ENCODE measurements at regions not wholly inside any gene's neighbourhood (a gene's known extent, or its start where the extent isn't known, plus 50 kb on each side); places are given as distances from the start of the nearest gene placed in this dataset.
"Not testable (repeated sequence)": the region's sequence is repeated elsewhere in the genome, so short reads cannot be mapped to it uniquely, and the experiment has no call there.

DNA sequence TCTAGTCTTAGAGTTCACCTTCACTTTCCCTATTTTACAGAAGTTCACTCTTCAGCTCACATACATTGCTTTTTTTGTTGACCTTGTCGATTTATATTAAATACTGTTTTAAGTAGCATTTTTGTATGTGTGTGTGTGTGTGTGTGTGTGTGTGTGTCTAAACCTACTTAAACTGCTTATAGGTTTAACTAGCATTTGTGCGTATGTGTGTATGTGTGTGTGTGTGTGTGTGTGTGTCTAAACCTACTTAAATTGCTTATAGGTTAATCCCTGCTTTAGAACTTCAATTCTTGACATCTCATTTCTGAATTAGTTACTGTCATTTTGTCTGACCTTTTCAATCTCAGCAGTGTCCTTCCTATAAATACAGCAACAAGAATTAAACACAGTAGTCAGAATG lies 254.8 kb upstream of the EPHA3 start:
- Mint-ChIP-seq H3K27ac (no peak overlapping the region), H3K27me3 (ENCODE audit: low read depth) (no peaks in the 10 kb centered on the region), H3K36me3 (ENCODE audit: low read depth) (no peaks in the 10 kb centered on the region), H3K9me3 (no peaks in the 10 kb centered on the region), H3K4me1 (no peaks in the 10 kb centered on the region), H3K4me3 (no peak overlapping the region)
- TF ChIP-seq, protein P1, sequence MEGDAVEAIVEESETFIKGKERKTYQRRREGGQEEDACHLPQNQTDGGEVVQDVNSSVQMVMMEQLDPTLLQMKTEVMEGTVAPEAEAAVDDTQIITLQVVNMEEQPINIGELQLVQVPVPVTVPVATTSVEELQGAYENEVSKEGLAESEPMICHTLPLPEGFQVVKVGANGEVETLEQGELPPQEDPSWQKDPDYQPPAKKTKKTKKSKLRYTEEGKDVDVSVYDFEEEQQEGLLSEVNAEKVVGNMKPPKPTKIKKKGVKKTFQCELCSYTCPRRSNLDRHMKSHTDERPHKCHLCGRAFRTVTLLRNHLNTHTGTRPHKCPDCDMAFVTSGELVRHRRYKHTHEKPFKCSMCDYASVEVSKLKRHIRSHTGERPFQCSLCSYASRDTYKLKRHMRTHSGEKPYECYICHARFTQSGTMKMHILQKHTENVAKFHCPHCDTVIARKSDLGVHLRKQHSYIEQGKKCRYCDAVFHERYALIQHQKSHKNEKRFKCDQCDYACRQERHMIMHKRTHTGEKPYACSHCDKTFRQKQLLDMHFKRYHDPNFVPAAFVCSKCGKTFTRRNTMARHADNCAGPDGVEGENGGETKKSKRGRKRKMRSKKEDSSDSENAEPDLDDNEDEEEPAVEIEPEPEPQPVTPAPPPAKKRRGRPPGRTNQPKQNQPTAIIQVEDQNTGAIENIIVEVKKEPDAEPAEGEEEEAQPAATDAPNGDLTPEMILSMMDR (IDR thresholded peaks at IDR 0.05; ENCODE audit: unreplicated experiment in 3 of 3), result no peak

DNA sequence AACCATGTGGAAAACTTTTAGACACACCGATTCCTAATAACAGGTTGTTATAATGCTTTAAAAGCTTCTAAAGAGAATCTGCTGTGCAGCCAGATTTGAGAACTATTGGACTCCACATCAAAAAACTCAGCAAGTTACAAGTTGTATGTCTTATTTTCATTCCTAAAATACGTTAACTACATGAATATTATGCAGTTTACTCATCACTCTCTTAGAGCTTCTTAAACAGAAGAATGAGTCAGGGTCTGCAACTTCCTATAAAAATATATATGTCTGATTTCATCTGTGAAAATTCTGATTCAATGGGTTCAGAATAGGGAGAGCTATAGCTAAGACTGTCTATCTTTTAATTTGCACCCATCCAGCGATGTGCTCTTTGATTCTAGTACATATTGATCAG lies 244.2 kb upstream of the EPHA3 start:
- H3K27ac Mint-ChIP-seq, result no peak overlapping the region
- H3K4me3 Mint-ChIP-seq, result no peak overlapping the region
- no peaks in the 10 kb centered on the region for H3K4me1 Mint-ChIP-seq
- no peaks in the 10 kb centered on the region for H3K9me3 Mint-ChIP-seq
- no peaks in the 10 kb centered on the region for H3K36me3 Mint-ChIP-seq (ENCODE audit: low read depth)
- H3K27me3 Mint-ChIP-seq (ENCODE audit: low read depth), result no peaks in the 10 kb centered on the region
- TF ChIP-seq, protein P1 (IDR thresholded peaks at IDR 0.05; ENCODE audit: unreplicated experiment in 3 of 3), result no peak

- Mint-ChIP-seq H3K4me3 (no peak overlapping the region), H3K27me3 (ENCODE audit: low read depth) (no peaks in the 10 kb centered on the region), H3K36me3 (ENCODE audit: low read depth) (no peaks in the 10 kb centered on the region), H3K27ac (no peak overlapping the region), H3K4me1 (no peaks in the 10 kb centered on the region), H3K9me3 (peaks cover 3% of the 10 kb centered on the region)
- TF ChIP-seq, protein P1 (IDR thresholded peaks at IDR 0.05; ENCODE audit: unreplicated experiment in 3 of 3), result no peak
Observed at GRCh38 chr3:88876724-88877123, 230.7 kb upstream of the EPHA3 start.

GRCh38 chr3:88879905-88880304 lies 227.5 kb upstream of the EPHA3 start:
- H3K27me3 Mint-ChIP-seq (ENCODE audit: low read depth), result peaks cover 4% of the 10 kb centered on the region
- no peaks in the 10 kb centered on the region for H3K36me3 Mint-ChIP-seq (ENCODE audit: low read depth)
- H3K27ac Mint-ChIP-seq, result no peak overlapping the region
- H3K9me3 Mint-ChIP-seq, result peaks cover 3% of the 10 kb centered on the region
- TF ChIP-seq, protein P1 (IDR thresholded peaks at IDR 0.05; ENCODE audit: unreplicated experiment in 3 of 3), result no peak
- no peaks in the 10 kb centered on the region for H3K4me1 Mint-ChIP-seq
- no peak overlapping the region for H3K4me3 Mint-ChIP-seq

- H3K27me3 Mint-ChIP-seq (ENCODE audit: low read depth), result peaks cover 4% of the 10 kb centered on the region
- peak overlapping the region; percentile 22 to 96 (median 83) for H3K27ac Mint-ChIP-seq
- no peaks in the 10 kb centered on the region for H3K4me1 Mint-ChIP-seq
- TF ChIP-seq, protein P1 (IDR thresholded peaks at IDR 0.05; ENCODE audit: unreplicated experiment in 3 of 3), result no peak
- H3K4me3 Mint-ChIP-seq, result no peak overlapping the region
- H3K9me3 Mint-ChIP-seq, result peaks cover 3% of the 10 kb centered on the region
- no peaks in the 10 kb centered on the region for H3K36me3 Mint-ChIP-seq (ENCODE audit: low read depth)
Observed at GRCh38 chr3:88882121-88882520, 225.3 kb upstream of the EPHA3 start.

GRCh38 chr3:88886624-88887023 lies 220.8 kb upstream of the EPHA3 start:
- peaks cover 17% of the 10 kb centered on the region for H3K9me3 Mint-ChIP-seq
- not testable (repeated sequence) for H3K27me3 Mint-ChIP-seq (ENCODE audit: low read depth); H3K36me3 Mint-ChIP-seq (ENCODE audit: low read depth); H3K27ac Mint-ChIP-seq; H3K4me1 Mint-ChIP-seq; H3K4me3 Mint-ChIP-seq
